ENCODE measurements at regions not wholly inside any gene's neighbourhood (a gene's known extent, or its start where the extent isn't known, plus 50 kb on each side); places are given as distances from the start of the nearest gene placed in this dataset.

GRCh38 chr11:80523057-80523456 lies 1082.2 kb upstream of the TENM4 start:
- no peak overlapping the region for H4K8ac ChIP-seq (replicated peaks; ENCODE audit: insufficient read length, low read depth, low read length)
- no peak overlapping the region for H2AFZ ChIP-seq (ENCODE audit: low read length)
- no peaks in the 10 kb centered on the region for H3K79me1 ChIP-seq (ENCODE audit: insufficient read depth, low read depth, low read length, poor library complexity, severe bottlenecking)
- no peak overlapping the region for H3K27ac ChIP-seq (ENCODE audit: insufficient read length, low read depth, low read length)
- no peak overlapping the region for H3K14ac ChIP-seq (ENCODE audit: insufficient read depth, low read length)
- H2BK120ac ChIP-seq (ENCODE audit: low read depth, low read length, poor library complexity, severe bottlenecking) = no peak overlapping the region
- H3T11ph ChIP-seq (ENCODE audit: low read length) = no peak overlapping the region
- no peaks in the 10 kb centered on the region for H3K23me2 ChIP-seq (ENCODE audit: insufficient read length, low read depth, low read length, poor library complexity, severe bottlenecking)
- Mint-ChIP-seq H3K36me3 (ENCODE audit: insufficient read depth in 1 of 3, low read depth in 3 of 3) (peaks cover 0 to 2% (median 0%) of the 10 kb centered on the region in 3 experiments; a peak in 2 of 7 replicates), H3K27me3 (ENCODE audit: low read depth) (no peaks in the 10 kb centered on the region), H3K9me3 (no peaks in the 10 kb centered on the region; a peak in 1 of 5 replicates), H3K4me3 (no peak overlapping the region), H3K27ac (no peak overlapping the region), H3K4me1 (no peaks in the 10 kb centered on the region)
- whole genome bisulfite sequencing (ENCODE audit: extremely low coverage, insufficient read length, low lambda C conversion rate) = no CpG with 5 or more reads among the region's 1 CpG
- H4K91ac ChIP-seq (ENCODE audit: insufficient read length, low read depth, low read length) = no peak overlapping the region
- no peak overlapping the region for H2BK15ac ChIP-seq (ENCODE audit: low read depth, low read length)
- H3K4me1 ChIP-seq (ENCODE audit: insufficient read depth, low read length) = no peaks in the 10 kb centered on the region; the same call in 1 of the 2 replicates
- no peak overlapping the region for H2AK5ac ChIP-seq (ENCODE audit: insufficient read length, low read length)
- no peak for DNase-seq
- H4K5ac ChIP-seq (ENCODE audit: insufficient read length, low read depth, low read length) = no peak overlapping the region
- H3K56ac ChIP-seq (ENCODE audit: insufficient read length, low read depth, low read length) = no peak overlapping the region
- no peak overlapping the region for H2BK5ac ChIP-seq (ENCODE audit: insufficient read length, low read length)
- H4K20me1 ChIP-seq (ENCODE audit: control insufficient read depth, insufficient read depth, insufficient read length) = no peaks in the 10 kb centered on the region
- H3K9ac ChIP-seq (ENCODE audit: extremely low read depth, insufficient read length, low read length) = no peak overlapping the region
- no peak overlapping the region for H3K18ac ChIP-seq (ENCODE audit: insufficient read length, low read depth, low read length)
- H3K23ac ChIP-seq (ENCODE audit: insufficient read length, low read depth, low read length) = no peak overlapping the region
- no peak overlapping the region for H2BK12ac ChIP-seq (ENCODE audit: insufficient read length, low read depth, low read length)
- no peak overlapping the region for H2BK20ac ChIP-seq (ENCODE audit: low read depth, low read length, poor library complexity, severe bottlenecking)
- H3K4ac ChIP-seq (ENCODE audit: low read depth, low read length) = no peak overlapping the region
- H3K4me2 ChIP-seq (ENCODE audit: insufficient read depth, insufficient read length, low read length) = no peak overlapping the region
- no peaks in the 10 kb centered on the region for H3K27me3 ChIP-seq (ENCODE audit: insufficient read depth, low read length)
- TF ChIP-seq, protein P1, sequence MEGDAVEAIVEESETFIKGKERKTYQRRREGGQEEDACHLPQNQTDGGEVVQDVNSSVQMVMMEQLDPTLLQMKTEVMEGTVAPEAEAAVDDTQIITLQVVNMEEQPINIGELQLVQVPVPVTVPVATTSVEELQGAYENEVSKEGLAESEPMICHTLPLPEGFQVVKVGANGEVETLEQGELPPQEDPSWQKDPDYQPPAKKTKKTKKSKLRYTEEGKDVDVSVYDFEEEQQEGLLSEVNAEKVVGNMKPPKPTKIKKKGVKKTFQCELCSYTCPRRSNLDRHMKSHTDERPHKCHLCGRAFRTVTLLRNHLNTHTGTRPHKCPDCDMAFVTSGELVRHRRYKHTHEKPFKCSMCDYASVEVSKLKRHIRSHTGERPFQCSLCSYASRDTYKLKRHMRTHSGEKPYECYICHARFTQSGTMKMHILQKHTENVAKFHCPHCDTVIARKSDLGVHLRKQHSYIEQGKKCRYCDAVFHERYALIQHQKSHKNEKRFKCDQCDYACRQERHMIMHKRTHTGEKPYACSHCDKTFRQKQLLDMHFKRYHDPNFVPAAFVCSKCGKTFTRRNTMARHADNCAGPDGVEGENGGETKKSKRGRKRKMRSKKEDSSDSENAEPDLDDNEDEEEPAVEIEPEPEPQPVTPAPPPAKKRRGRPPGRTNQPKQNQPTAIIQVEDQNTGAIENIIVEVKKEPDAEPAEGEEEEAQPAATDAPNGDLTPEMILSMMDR (conservative IDR thresholded peaks at IDR 0.05) = no peak
- H3K79me2 ChIP-seq (ENCODE audit: insufficient read depth, low read length) = no peaks in the 10 kb centered on the region
- no peaks in the 10 kb centered on the region for H3K9me3 ChIP-seq (ENCODE audit: control insufficient read depth, low read depth, low read length)

All from H9 (cell line).